H7 (cell line): ENCODE measurements at regions not wholly inside any gene's neighbourhood (a gene's known extent, or its start where the extent isn't known, plus 50 kb on each side); places are given as distances from the start of the nearest gene placed in this dataset.

Experiments
- DNase-seq: peaks from one replicate; pipeline ENCODE4 v3.0.0; 2012
- H3K27me3 ChIP-seq: 2 replicates; pipeline ENCODE4 v1.6.0; 2011; ENCODE audit warnings: mild to moderate bottlenecking, low read length; ENCODE audit not compliant: control insufficient read depth, insufficient read depth
- H3K36me3 ChIP-seq: replicated peaks from 2 replicates; pipeline ENCODE4 v1.5.1; 2011; ENCODE audit warnings: low read length; ENCODE audit not compliant: control insufficient read depth, insufficient read depth
- H3K4me3 ChIP-seq: 2 replicates; pipeline ENCODE4 v1.5.1; 2011; ENCODE audit warnings: low read depth, mild to moderate bottlenecking, control low read depth, low read length, moderate library complexity; ENCODE audit not compliant: insufficient read depth

GRCh38 chr15:62740141-62741004 lies 302.2 kb upstream of the TPM1 start:
- DNase-seq, result no peak
- H3K27me3 ChIP-seq, result no peaks in the 10 kb centered on the region
- no peaks in the 10 kb centered on the region for H3K36me3 ChIP-seq
- H3K4me3 ChIP-seq, result no peak overlapping the region

GRCh38 chr15:62741106-62741505 lies 301.4 kb upstream of the TPM1 start:
- Histone ChIP-seq H3K4me3 (no peak overlapping the region), H3K27me3 (no peaks in the 10 kb centered on the region), H3K36me3 (no peaks in the 10 kb centered on the region)
- no peak for DNase-seq

GRCh38 chr15:62742409-62743171 lies 300.0 kb upstream of the TPM1 start:
- peak; percentile 73 for DNase-seq
- Histone ChIP-seq H3K36me3 (no peaks in the 10 kb centered on the region), H3K27me3 (no peaks in the 10 kb centered on the region), H3K4me3 (no peak overlapping the region)

- Histone ChIP-seq H3K4me3 (no peak overlapping the region), H3K27me3 (no peaks in the 10 kb centered on the region), H3K36me3 (no peaks in the 10 kb centered on the region)
- no peak for DNase-seq
These were observed 296.8 kb upstream of the TPM1 start for GRCh38 chr15:62745621-62746225.

- Histone ChIP-seq H3K4me3 (no peak overlapping the region), H3K36me3 (no peaks in the 10 kb centered on the region), H3K27me3 (no peaks in the 10 kb centered on the region)
- DNase-seq, result no peak
These were observed 294.4 kb upstream of the TPM1 start for GRCh38 chr15:62748196-62748595.

GRCh38 chr15:62749036-62749815 lies 293.3 kb upstream of the TPM1 start:
- peak; percentile 41 for DNase-seq
- Histone ChIP-seq H3K36me3 (no peaks in the 10 kb centered on the region), H3K4me3 (no peak overlapping the region), H3K27me3 (no peaks in the 10 kb centered on the region)

GRCh38 chr15:62750471-62750870 lies 292.1 kb upstream of the TPM1 start:
- no peak overlapping the region for H3K4me3 ChIP-seq

GRCh38 chr15:62752657-62753517 lies 289.7 kb upstream of the TPM1 start:
- DNase-seq, result no peak
- no peaks in the 10 kb centered on the region for H3K27me3 ChIP-seq
- H3K36me3 ChIP-seq, result no peaks in the 10 kb centered on the region
- H3K4me3 ChIP-seq, result no peak overlapping the region

More at GRCh38 chr15:62750471-62750870, 292.1 kb upstream of the TPM1 start:
- no peaks in the 10 kb centered on the region for H3K27me3 ChIP-seq
- DNase-seq, result no peak
- H3K36me3 ChIP-seq, result no peaks in the 10 kb centered on the region

- no peaks in the 10 kb centered on the region for H3K27me3 ChIP-seq
These were observed 288.9 kb upstream of the TPM1 start for GRCh38 chr15:62753518-62754221.

GRCh38 chr15:62756326-62756994 lies 286.1 kb upstream of the TPM1 start:
- Histone ChIP-seq H3K36me3 (no peaks in the 10 kb centered on the region), H3K27me3 (no peaks in the 10 kb centered on the region)
- DNase-seq, result no peak

More at GRCh38 chr15:62753518-62754221, 288.9 kb upstream of the TPM1 start:
- Histone ChIP-seq H3K4me3 (no peak overlapping the region), H3K36me3 (no peaks in the 10 kb centered on the region)
- DNase-seq, result no peak

GRCh38 chr15:62756995-62757360 lies 285.6 kb upstream of the TPM1 start:
- no peak overlapping the region for H3K4me3 ChIP-seq
- no peak for DNase-seq
- no peaks in the 10 kb centered on the region for H3K36me3 ChIP-seq
- no peaks in the 10 kb centered on the region for H3K27me3 ChIP-seq

More at GRCh38 chr15:62756326-62756994, 286.1 kb upstream of the TPM1 start:
- H3K4me3 ChIP-seq, result no peak overlapping the region

GRCh38 chr15:62757535-62757934 lies 285.0 kb upstream of the TPM1 start:
- Histone ChIP-seq H3K36me3 (no peaks in the 10 kb centered on the region), H3K4me3 (no peak overlapping the region), H3K27me3 (no peaks in the 10 kb centered on the region)
- DNase-seq, result no peak
